Left ventricle myocardium inferior (tissue), 1 donor: ENCODE measurements at regions not wholly inside any gene's neighbourhood (a gene's known extent, or its start where the extent isn't known, plus 50 kb on each side); places are given as distances from the start of the nearest gene placed in this dataset.

Source experiments
- DNase-seq: peaks from one replicate; pipeline ENCODE4 v3.0.0-alpha.2; 2020
- H3K27ac ChIP-seq: fragments of 200-600 bp; replicated peaks from 2 replicates; pipeline ENCODE4 v1.8.0; 2021
- H3K27me3 ChIP-seq: fragments of 200-600 bp; 2 replicates; pipeline ENCODE4 v1.8.0; 2021; ENCODE audit warnings: low read depth
- H3K36me3 ChIP-seq: fragments of 200-600 bp; 2 replicates; pipeline ENCODE4 v1.8.0; 2021
- H3K4me1 ChIP-seq: fragments of 200-600 bp; 2 replicates; pipeline ENCODE4 v1.8.0; 2021
- H3K4me3 ChIP-seq: fragments of 200-600 bp; 2 replicates; pipeline ENCODE4 v1.8.0; 2021; ENCODE audit warnings: mild to moderate bottlenecking, moderate library complexity
- H3K9me3 ChIP-seq: fragments of 200-600 bp; replicated peaks from 2 replicates; pipeline ENCODE4 v1.8.0; 2021
- CTCF ChIP-seq: fragments of 200-600 bp; IDR thresholded peaks from 2 replicates; pipeline ENCODE4 v1.8.0; 2021; ENCODE audit warnings: antibody characterized with exemption, mild to moderate bottlenecking, borderline replicate concordance
- intact Hi-C: fragments of 100-400 bp; cut with micrococcal nuclease; formaldehyde crosslinking; loops from one replicate; pipeline ENCODE4 v1.11.0; 2022
- donor health status: DM: no; HTN: yes; CAD: no; lungs with severe emphysema.

DNA sequence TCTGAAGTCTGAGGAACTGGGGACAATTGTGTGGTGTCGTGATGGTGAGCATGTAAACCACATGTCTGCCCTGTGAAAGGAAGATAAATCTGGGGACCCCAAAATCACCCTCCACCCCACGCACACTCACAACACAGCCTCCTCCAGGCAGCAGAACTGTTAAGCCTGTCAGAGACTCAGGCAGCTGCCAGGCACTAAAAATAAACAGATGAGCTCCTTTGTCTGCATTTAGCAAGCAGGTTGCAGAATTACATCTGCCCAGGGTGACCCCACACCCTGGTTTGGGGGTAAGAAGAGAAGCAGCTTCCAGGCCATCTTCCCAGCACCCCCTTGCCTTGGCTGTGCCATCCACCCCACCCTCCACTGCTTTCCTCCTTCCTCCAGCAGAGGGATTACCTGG, 119.1 kb upstream of the RUNX3 start:
- Histone ChIP-seq H3K27me3 (peaks cover 23% of the 10 kb centered on the region), H3K27ac (no peak overlapping the region), H3K4me1 (peaks cover 4% of the 10 kb centered on the region), H3K36me3 (no peaks in the 10 kb centered on the region), H3K9me3 (no peaks in the 10 kb centered on the region), H3K4me3 (no peak overlapping the region)
- DNase-seq = no peak
- no peak for TF ChIP-seq CTCF
- intact Hi-C loops = no loop called here

DNA sequence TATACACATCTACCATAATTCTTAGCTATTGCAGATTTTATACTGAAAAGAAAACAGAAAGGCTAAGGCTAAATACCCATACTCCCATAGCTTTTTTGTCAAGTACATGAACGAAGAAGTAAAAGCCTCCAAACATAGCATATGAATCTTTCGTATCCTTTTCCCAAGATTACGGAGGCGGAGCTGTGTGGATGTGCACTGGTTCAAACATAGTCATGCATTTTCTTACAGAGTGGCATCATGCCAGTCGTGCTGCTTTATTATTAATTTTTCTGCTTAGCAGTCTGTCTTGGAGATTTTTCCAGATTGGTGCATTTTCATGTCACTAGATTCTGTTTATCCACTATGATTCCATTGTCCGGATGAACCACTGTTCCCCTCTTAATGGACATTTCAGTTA, 118.7 kb upstream of the RUNX3 start:
- H3K27ac ChIP-seq = no peak overlapping the region
- no peak for TF ChIP-seq CTCF
- intact Hi-C loops = no loop called here

DNA sequence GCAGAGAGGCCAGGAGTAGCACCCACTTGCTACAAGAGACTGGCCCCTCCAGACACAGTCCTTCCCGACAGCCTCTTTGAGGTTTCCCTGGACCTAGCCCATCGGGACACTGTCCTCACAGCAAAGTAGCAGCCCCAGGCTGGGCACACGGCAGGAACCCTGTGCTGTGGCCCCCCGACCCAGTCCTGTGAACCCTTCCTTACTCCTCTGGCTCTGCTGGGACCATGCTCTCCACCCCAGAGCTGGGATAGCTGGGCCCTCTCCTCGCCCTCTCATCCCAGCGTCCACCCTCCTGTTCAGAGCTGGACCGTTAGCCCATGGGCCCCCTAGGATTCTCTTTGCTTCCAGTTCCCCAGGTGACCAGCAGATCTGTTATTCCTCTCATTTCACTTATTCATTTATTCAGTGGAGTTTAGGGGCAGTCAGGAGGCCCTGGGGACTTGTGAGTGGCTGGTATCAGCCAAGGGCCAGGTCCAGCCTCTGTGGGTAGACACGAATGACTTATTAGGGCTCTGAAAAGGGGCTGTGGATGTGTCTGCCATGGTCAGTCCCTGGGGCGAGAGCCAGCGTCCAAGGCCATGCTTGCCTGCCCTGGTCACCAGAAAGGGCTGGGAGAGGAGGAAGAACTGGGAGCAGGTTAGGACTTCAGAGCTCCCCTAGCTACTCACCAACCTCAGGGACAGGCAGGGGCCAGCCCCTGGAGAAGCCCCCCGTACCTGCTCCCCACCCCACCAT, 117.6 kb upstream of the RUNX3 start:
- H3K27ac ChIP-seq = no peak overlapping the region
- H3K9me3 ChIP-seq = peaks cover 5% of the 10 kb centered on the region
- DNase-seq = no peak
- intact Hi-C loops = no loop called here
- no peak overlapping the region for H3K4me3 ChIP-seq
- no peaks in the 10 kb centered on the region for H3K36me3 ChIP-seq
- peaks cover 21% of the 10 kb centered on the region for H3K27me3 ChIP-seq
- TF ChIP-seq CTCF = no peak
- peaks cover 4% of the 10 kb centered on the region for H3K4me1 ChIP-seq

More for the DNA sequence above, 118.7 kb upstream of the RUNX3 start:
- H3K27me3 ChIP-seq = peaks cover 21% of the 10 kb centered on the region
- H3K9me3 ChIP-seq = peaks cover under 1% of the 10 kb centered on the region
- no peak overlapping the region for H3K4me3 ChIP-seq
- no peak for DNase-seq
- H3K36me3 ChIP-seq = no peaks in the 10 kb centered on the region
- peaks cover 4% of the 10 kb centered on the region for H3K4me1 ChIP-seq

GRCh38 chr1:25046194-25046532, 116.1 kb upstream of the RUNX3 start:
- TF ChIP-seq CTCF = no peak
- peaks cover 5% of the 10 kb centered on the region for H3K9me3 ChIP-seq
- H3K36me3 ChIP-seq = no peaks in the 10 kb centered on the region
- intact Hi-C loops = no loop called here
- H3K4me3 ChIP-seq = no peak overlapping the region
- H3K4me1 ChIP-seq = peaks cover 4% of the 10 kb centered on the region
- peaks cover 24% of the 10 kb centered on the region for H3K27me3 ChIP-seq
- DNase-seq = no peak
- no peak overlapping the region for H3K27ac ChIP-seq

DNA sequence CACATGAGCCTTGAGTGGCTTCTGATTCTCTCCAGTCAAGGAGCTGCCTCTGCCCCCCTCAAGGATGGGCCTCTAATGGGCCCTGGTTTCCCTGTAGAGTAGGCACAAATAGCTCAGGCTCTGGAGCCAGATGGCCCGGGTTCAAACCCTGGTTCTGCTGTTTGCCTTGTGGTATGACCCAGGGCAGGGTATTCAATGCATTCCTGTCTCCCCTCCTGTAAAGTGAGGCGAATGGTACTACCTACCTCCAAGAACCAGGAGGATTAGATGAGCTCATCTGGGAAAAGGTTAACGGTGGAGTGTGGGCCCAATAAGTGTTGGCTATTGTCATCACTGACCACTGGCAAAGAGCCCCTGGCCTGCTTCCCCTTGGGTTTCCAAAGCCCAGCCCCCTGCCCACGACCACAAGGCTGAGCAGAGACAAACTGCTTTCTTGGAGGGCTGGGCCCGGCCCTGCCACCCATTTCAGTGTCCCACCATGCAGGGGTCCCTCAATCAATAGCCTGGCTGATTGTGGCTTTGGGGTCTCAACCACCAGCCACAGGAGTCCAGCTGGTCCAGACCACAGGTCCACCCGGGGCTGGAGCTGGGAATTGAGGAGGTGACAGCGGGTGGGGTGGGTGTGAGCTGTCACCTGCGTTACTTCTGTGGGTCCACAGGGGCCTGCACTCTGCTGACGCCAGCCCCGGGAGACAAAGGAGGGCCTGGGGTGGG, 115.6 kb upstream of the RUNX3 start:
- Histone ChIP-seq H3K4me1 (peaks cover 4% of the 10 kb centered on the region), H3K27me3 (peaks cover 29% of the 10 kb centered on the region), H3K9me3 (peaks cover 5% of the 10 kb centered on the region), H3K4me3 (no peak overlapping the region), H3K36me3 (no peaks in the 10 kb centered on the region), H3K27ac (no peak overlapping the region)
- no peak for DNase-seq
- no peak for TF ChIP-seq CTCF
- intact Hi-C loops = no loop called here
